ENCODE measurements at regions not wholly inside any gene's neighbourhood (a gene's known extent, or its start where the extent isn't known, plus 50 kb on each side); places are given as distances from the start of the nearest gene placed in this dataset.

GRCh38 chr2:150182566-150183235, 304.8 kb downstream of the RND3 start:
- TF ChIP-seq CTCF (conservative IDR thresholded peaks at IDR 0.05) (no peak), EZH2 (IDR thresholded peaks at IDR 0.05; ENCODE audit: low read depth) (no peak)

All from PC-9 (cell line).